WTC11 (cell line): ENCODE measurements at regions not wholly inside any gene's neighbourhood (a gene's known extent, or its start where the extent isn't known, plus 50 kb on each side); places are given as distances from the start of the nearest gene placed in this dataset.

ENCODE experiments used
- ATAC-seq: fragments of 200-7000 bp; cut with Tn5 transposase; 2 replicates; pipeline ENCODE4 v1.10.0; 2021; ENCODE audit warnings: mild to moderate bottlenecking, moderate library complexity
- CTCF ChIA-PET: fragments of 300-600 bp; sonication (Branson Sonifier 250); formaldehyde crosslinking; loops from one replicate; lab custom pipeline; 2021; ENCODE audit warnings: antibody characterized with exemption; lab: Charles Lee
- POLR2A ChIA-PET: fragments of 350-600 bp; sonication (Branson Sonifier 250); formaldehyde crosslinking; loops from one replicate; lab custom pipeline; 2021; ENCODE audit warnings: antibody characterized with exemption; lab: Charles Lee
- DNase-seq: peaks from one replicate; pipeline ENCODE4 v3.0.0; 2021; ENCODE audit warnings: low spot score
- H3K27ac Mint-ChIP-seq: 2 replicates; pipeline ENCODE4 v1.8.0; 2021; ENCODE audit warnings: mixed read lengths
- H3K27me3 Mint-ChIP-seq: 2 replicates; pipeline ENCODE4 v1.8.0; 2021; ENCODE audit warnings: low read depth, mild to moderate bottlenecking, moderate library complexity, mixed read lengths
- H3K36me3 Mint-ChIP-seq: 2 replicates; pipeline ENCODE4 v1.8.0; 2021; ENCODE audit warnings: mixed read lengths
- H3K4me1 Mint-ChIP-seq: 2 replicates; pipeline ENCODE4 v1.8.0; 2022; ENCODE audit warnings: mixed read lengths
- H3K4me3 Mint-ChIP-seq: 2 replicates; pipeline ENCODE4 v1.8.0; 2021; ENCODE audit warnings: mild to moderate bottlenecking, moderate library complexity, mixed read lengths
- H3K9me3 Mint-ChIP-seq: 2 replicates; pipeline ENCODE4 v1.8.0; 2021; ENCODE audit warnings: mixed read lengths
- CBFB ChIP-seq: sonication (generic); formaldehyde crosslinking; IDR thresholded peaks from 2 replicates; pipeline ENCODE4 v1.8.1; 2022; ENCODE audit warnings: mild to moderate bottlenecking, low read depth, missing genetic modification reagents
- CDX4 ChIP-seq: fragments of 250-450 bp; sonication (Bioruptor Pico); IDR thresholded peaks from 2 replicates; pipeline ENCODE4 v1.9.0; 2021; ENCODE audit warnings: moderate library complexity, mild to moderate bottlenecking, inconsistent platforms, borderline replicate concordance
- CTCF ChIP-seq: fragments of 200-600 bp; IDR thresholded peaks from 2 replicates; pipeline ENCODE4 v1.8.0; 2022; ENCODE audit warnings: antibody characterized with exemption
- GRHL2 ChIP-seq: fragments of 250-450 bp; sonication (Bioruptor Pico); IDR thresholded peaks from 2 replicates; pipeline ENCODE4 v1.8.0; 2022; ENCODE audit warnings: mild to moderate bottlenecking, moderate library complexity; ENCODE audit not compliant: insufficient replicate concordance, severe bottlenecking
- HMGA2 ChIP-seq: fragments of 250-450 bp; sonication (Bioruptor Pico); IDR thresholded peaks from 2 replicates; pipeline ENCODE4 v1.4.0; 2021; ENCODE audit warnings: mild to moderate bottlenecking, moderate library complexity
- JUN ChIP-seq: sonication (generic); formaldehyde crosslinking; IDR thresholded peaks from 2 replicates; pipeline ENCODE4 v1.8.0; 2023; ENCODE audit warnings: mild to moderate bottlenecking, missing genetic modification reagents
- KAT7 ChIP-seq: sonication (generic); formaldehyde crosslinking; IDR thresholded peaks from 2 replicates; pipeline ENCODE4 v1.8.1; 2023; ENCODE audit warnings: missing genetic modification reagents, mild to moderate bottlenecking, borderline replicate concordance
- MAX ChIP-seq: sonication (generic); formaldehyde crosslinking; IDR thresholded peaks from 2 replicates; pipeline ENCODE4 v1.8.0; 2022; ENCODE audit warnings: mild to moderate bottlenecking, missing genetic modification reagents
- NFYB ChIP-seq: sonication (generic); formaldehyde crosslinking; conservative IDR thresholded peaks from 2 replicates; pipeline ENCODE4 v1.8.0; 2022; ENCODE audit warnings: low read depth, missing genetic modification reagents
- NR2C2 ChIP-seq: sonication (generic); formaldehyde crosslinking; IDR thresholded peaks from 2 replicates; pipeline ENCODE4 v1.8.0; 2022; ENCODE audit warnings: mild to moderate bottlenecking, missing genetic modification reagents
- PREB ChIP-seq: sonication (generic); formaldehyde crosslinking; IDR thresholded peaks from 2 replicates; pipeline ENCODE4 v1.8.1; 2022; ENCODE audit warnings: mild to moderate bottlenecking, missing genetic modification reagents, moderate library complexity, borderline replicate concordance
- RELA ChIP-seq: sonication (generic); formaldehyde crosslinking; IDR thresholded peaks from 2 replicates; pipeline ENCODE4 v1.8.1; 2022; ENCODE audit warnings: missing genetic modification reagents, mild to moderate bottlenecking, borderline replicate concordance
- USF2 ChIP-seq: sonication (generic); formaldehyde crosslinking; IDR thresholded peaks from 2 replicates; pipeline ENCODE4 v1.8.1; 2023; ENCODE audit warnings: mild to moderate bottlenecking, missing genetic modification reagents, moderate library complexity
- ZBTB21 ChIP-seq: sonication (generic); formaldehyde crosslinking; IDR thresholded peaks from 2 replicates; pipeline ENCODE4 v1.8.1; 2023; ENCODE audit warnings: mild to moderate bottlenecking, missing genetic modification reagents, borderline replicate concordance
- ZNF232 ChIP-seq: sonication (generic); formaldehyde crosslinking; IDR thresholded peaks from 2 replicates; pipeline ENCODE4 v1.8.0; 2022; ENCODE audit warnings: mild to moderate bottlenecking, missing genetic modification reagents
- ZNF263 ChIP-seq: sonication (generic); formaldehyde crosslinking; IDR thresholded peaks from 2 replicates; pipeline ENCODE4 v1.8.1; 2022; ENCODE audit warnings: low read depth, mild to moderate bottlenecking, moderate library complexity, missing genetic modification reagents
- ZNF396 ChIP-seq: fragments of 250-450 bp; sonication (Bioruptor Pico); IDR thresholded peaks from 2 replicates; pipeline ENCODE4 v1.8.0; 2021; ENCODE audit warnings: mild to moderate bottlenecking, moderate library complexity, borderline replicate concordance
- ZNF671 ChIP-seq: fragments of 250-450 bp; sonication (Bioruptor Pico); IDR thresholded peaks from 2 replicates; pipeline ENCODE4 v1.8.0; 2021; ENCODE audit warnings: mild to moderate bottlenecking
- ZSCAN18 ChIP-seq: fragments of 250-450 bp; sonication (Bioruptor Pico); IDR thresholded peaks from 2 replicates; pipeline ENCODE4 v2.1.2; 2022; ENCODE audit warnings: mild to moderate bottlenecking, moderate library complexity

- Mint-ChIP-seq H3K9me3 (0 out of 2 replicates have a peak, but pooled peaks cover 3% of the 10 kb centered on the region), H3K4me1 (peaks cover 4% of the 10 kb centered on the region), H3K27ac (no peak overlapping the region), H3K4me3 (no peak overlapping the region), H3K27me3 (no peaks in the 10 kb centered on the region), H3K36me3 (no peaks in the 10 kb centered on the region)
- ATAC-seq (no peak), DNase-seq (no peak)
- CTCF ChIA-PET: interaction anchor here (0.9 kb wide), 1 partner anchor 12 kb away, joined by 4 read pairs; no protein-coding TSS in a partner anchor
- TF ChIP-seq CTCF (no peak), ZNF263 (CRISPR knock-in tag) (no peak), RELA (CRISPR knock-in tag) (no peak)
- POLR2A ChIA-PET: no interaction called here
Measured at GRCh38 chr13:69553976-69554375, 553.6 kb upstream of the ATXN8OS start.

GRCh38 chr13:69551193-69551592 is 556.4 kb upstream of the ATXN8OS start:
- 0 out of 2 replicates have a peak, but pooled peaks cover 3% of the 10 kb centered on the region for H3K9me3 Mint-ChIP-seq
- no peaks in the 10 kb centered on the region; the same call in 1 of the 2 replicates for H3K4me1 Mint-ChIP-seq
- H3K36me3 Mint-ChIP-seq: no peaks in the 10 kb centered on the region
- no peak for TF ChIP-seq NFYB (CRISPR knock-in tag)
- TF ChIP-seq ZNF232 (CRISPR knock-in tag): no peak
- TF ChIP-seq ZSCAN18: no peak
- TF ChIP-seq CBFB: no peak
- no peak overlapping the region for H3K4me3 Mint-ChIP-seq
- ChIA-PET CTCF (no interaction called here), POLR2A (no interaction called here)
- ATAC-seq (no peak), DNase-seq (no peak)
- no peaks in the 10 kb centered on the region for H3K27me3 Mint-ChIP-seq
- H3K27ac Mint-ChIP-seq: no peak overlapping the region

GRCh38 chr13:69547780-69548179 is 559.8 kb upstream of the ATXN8OS start:
- no peaks in the 10 kb centered on the region for H3K4me1 Mint-ChIP-seq
- DNase-seq: no peak
- no peak for ATAC-seq
- CTCF ChIA-PET: no interaction called here
- no peak overlapping the region for H3K4me3 Mint-ChIP-seq
- no peaks in the 10 kb centered on the region for H3K9me3 Mint-ChIP-seq
- no peak overlapping the region for H3K27ac Mint-ChIP-seq
- no peaks in the 10 kb centered on the region for H3K27me3 Mint-ChIP-seq
- no peak for TF ChIP-seq KAT7 (CRISPR knock-in tag)
- H3K36me3 Mint-ChIP-seq: no peaks in the 10 kb centered on the region
- POLR2A ChIA-PET: no interaction called here

GRCh38 chr13:69545551-69545950 is 562.1 kb upstream of the ATXN8OS start:
- no peaks in the 10 kb centered on the region for H3K36me3 Mint-ChIP-seq
- no peak overlapping the region for H3K4me3 Mint-ChIP-seq
- ChIA-PET CTCF (interaction anchor here (1.2 kb wide), 1 partner anchor 21 kb away, joined by 3 read pairs; no protein-coding TSS in a partner anchor), POLR2A (no interaction called here)
- ATAC-seq (no peak), DNase-seq (no peak)
- TF ChIP-seq MAX (no peak), CDX4 (no peak), JUN (CRISPR knock-in tag) (no peak), ZBTB21 (CRISPR knock-in tag) (no peak), ZNF396 (no peak), USF2 (CRISPR knock-in tag) (no peak), PREB (CRISPR knock-in tag) (no peak), HMGA2 (CRISPR knock-in tag) (no peak), ZNF263 (CRISPR knock-in tag) (no peak), GRHL2 (CRISPR knock-in tag) (no peak), ZNF671 (CRISPR knock-in tag) (no peak), NR2C2 (CRISPR knock-in tag) (no peak)
- no peaks in the 10 kb centered on the region for H3K4me1 Mint-ChIP-seq
- no peaks in the 10 kb centered on the region for H3K27me3 Mint-ChIP-seq
- no peak overlapping the region for H3K27ac Mint-ChIP-seq
- H3K9me3 Mint-ChIP-seq: no peaks in the 10 kb centered on the region
